Prostate gland (tissue), 2 donors: ENCODE measurements at regions not wholly inside any gene's neighbourhood (a gene's known extent, or its start where the extent isn't known, plus 50 kb on each side); places are given as distances from the start of the nearest gene placed in this dataset.

Source experiments
- DNase-seq: peaks from one replicate; pipeline ENCODE4 v3.0.0-alpha.2; 2019; ENCODE audit warnings: low spot score
- H3K27ac ChIP-seq, 2 donors: fragments of 200-600 bp; sonication (generic); 2 replicates each; pipeline ENCODE4 v1.5.1; 2017 to 2019
- H3K27me3 ChIP-seq: fragments of 200-600 bp; sonication (generic); replicated peaks from 2 replicates; pipeline ENCODE4 v1.5.1; 2019; ENCODE audit not compliant: insufficient read depth
- H3K36me3 ChIP-seq, 2 donors: fragments of 200-600 bp; sonication (generic); 1 replicate in 1 of 2; 2 replicates in 1 of 2; pipeline versions ENCODE4 v1.5.1 to v1.8.1; 2017 to 2019
- H3K4me1 ChIP-seq: fragments of 200-600 bp; sonication (generic); replicated peaks from 2 replicates; pipeline ENCODE4 v1.5.1; 2019
- H3K4me3 ChIP-seq, 2 donors: fragments of 200-600 bp; sonication (generic); 2 replicates each; pipeline ENCODE4 v1.5.1; 2017 to 2019
- H3K9me3 ChIP-seq: fragments of 200-600 bp; sonication (generic); 2 replicates; pipeline ENCODE4 v1.5.1; 2017
- POLR2A ChIP-seq: fragments of 450-650 bp; IDR thresholded peaks from one replicate; pipeline ENCODE4 v1.6.1; 2016; ENCODE audit warnings: antibody characterized with exemption, mild to moderate bottlenecking
- POLR2AphosphoS5 ChIP-seq: sonication (generic); formaldehyde crosslinking; IDR thresholded peaks from one replicate; pipeline ENCODE4 v1.6.1; 2017; ENCODE audit warnings: antibody characterized with exemption
- WGBS: methylation state at CpG from one replicate; pipeline ENCODE4 v1.1.5; 2018; 5-methylcytosine and 5-hydroxymethylcytosine counted together
- intact Hi-C: fragments of 100-400 bp; cut with DNase I; formaldehyde crosslinking; loops from one replicate; pipeline ENCODE4 v1.14.2; 2022
- TF ChIP-seq, protein P1 (sequence below), 4 experiments: fragments of 200-600 bp in 2 of 4; fragments of 450-650 bp in 2 of 4; sonication (generic) in 2 of 4; IDR thresholded peaks; 1 replicate in 3 of 4; 2 replicates in 1 of 4; pipeline ENCODE4 v1.5.1; 2016 to 2019; ENCODE audit warnings: antibody characterized with exemption in 4 of 4, mild to moderate bottlenecking in 2 of 4, moderate library complexity in 2 of 4

DNA sequence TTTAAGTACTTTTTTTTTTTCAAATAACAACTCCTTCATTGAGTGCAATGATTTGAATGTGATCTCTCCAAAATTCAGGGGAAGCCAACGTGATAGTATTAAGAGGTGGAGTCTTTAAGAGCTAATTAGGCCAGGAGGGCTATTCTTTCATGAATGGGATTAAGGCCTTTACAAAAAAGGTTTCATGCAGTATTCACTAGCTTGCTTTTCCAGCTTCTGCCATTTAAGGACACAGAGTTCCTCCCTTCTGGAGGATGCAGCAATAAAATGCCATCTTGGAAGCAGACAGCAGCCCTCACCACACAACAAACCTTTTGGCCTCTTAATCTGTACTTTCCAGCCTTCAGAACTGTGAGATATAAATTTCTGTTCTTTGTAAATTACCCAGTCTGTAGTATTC, 586.8 kb upstream of the LMO3 start:
- 55% methylated on average over 1 of the region's 1 CpG for WGBS
- intact Hi-C loops: no loop called here
- H3K9me3 ChIP-seq: no peaks in the 10 kb centered on the region

DNA sequence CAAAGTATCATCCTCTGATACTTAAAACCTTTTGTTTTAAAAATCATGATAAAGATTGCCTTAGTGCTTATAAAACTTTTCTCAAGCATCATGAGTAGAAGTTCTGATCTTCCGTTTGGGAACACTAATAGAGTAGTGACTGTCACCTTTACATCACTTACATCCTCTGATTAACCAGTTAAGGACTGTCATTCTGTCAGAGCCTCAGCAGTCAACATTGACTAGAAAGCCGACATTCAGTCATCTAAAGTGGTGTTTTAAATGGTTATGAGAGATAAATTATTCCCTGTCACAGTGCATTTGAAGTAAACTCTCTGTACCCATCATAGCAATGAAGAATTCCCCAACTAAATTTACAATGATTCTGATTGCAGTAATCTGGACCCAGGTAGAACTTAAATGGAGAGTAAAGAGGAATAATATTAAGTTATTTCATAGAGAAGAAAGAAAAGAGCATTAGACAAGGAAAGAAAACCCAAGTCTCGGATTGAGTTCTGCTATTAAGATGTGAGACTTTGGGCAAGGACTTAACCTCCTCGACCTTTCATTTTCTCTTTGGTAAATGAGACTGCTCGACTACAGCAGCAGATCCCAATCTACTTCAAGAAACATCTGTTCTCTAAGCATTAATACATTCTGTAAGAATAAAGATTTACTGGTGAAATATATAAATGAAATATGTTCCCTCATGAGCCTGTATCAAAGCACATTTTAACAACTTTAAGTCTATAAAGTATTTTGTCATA, 563.9 kb upstream of the LMO3 start:
- intact Hi-C loops: no loop called here
- no peak for DNase-seq

More for the DNA sequence above, 586.8 kb upstream of the LMO3 start:
- H3K36me3 ChIP-seq: no peaks in the 10 kb centered on the region
- DNase-seq: no peak
- no peak overlapping the region for H3K27ac ChIP-seq
- H3K4me3 ChIP-seq: no peak overlapping the region
- H3K4me1 ChIP-seq: no peaks in the 10 kb centered on the region
- no peaks in the 10 kb centered on the region for H3K27me3 ChIP-seq
- TF ChIP-seq, protein P1, sequence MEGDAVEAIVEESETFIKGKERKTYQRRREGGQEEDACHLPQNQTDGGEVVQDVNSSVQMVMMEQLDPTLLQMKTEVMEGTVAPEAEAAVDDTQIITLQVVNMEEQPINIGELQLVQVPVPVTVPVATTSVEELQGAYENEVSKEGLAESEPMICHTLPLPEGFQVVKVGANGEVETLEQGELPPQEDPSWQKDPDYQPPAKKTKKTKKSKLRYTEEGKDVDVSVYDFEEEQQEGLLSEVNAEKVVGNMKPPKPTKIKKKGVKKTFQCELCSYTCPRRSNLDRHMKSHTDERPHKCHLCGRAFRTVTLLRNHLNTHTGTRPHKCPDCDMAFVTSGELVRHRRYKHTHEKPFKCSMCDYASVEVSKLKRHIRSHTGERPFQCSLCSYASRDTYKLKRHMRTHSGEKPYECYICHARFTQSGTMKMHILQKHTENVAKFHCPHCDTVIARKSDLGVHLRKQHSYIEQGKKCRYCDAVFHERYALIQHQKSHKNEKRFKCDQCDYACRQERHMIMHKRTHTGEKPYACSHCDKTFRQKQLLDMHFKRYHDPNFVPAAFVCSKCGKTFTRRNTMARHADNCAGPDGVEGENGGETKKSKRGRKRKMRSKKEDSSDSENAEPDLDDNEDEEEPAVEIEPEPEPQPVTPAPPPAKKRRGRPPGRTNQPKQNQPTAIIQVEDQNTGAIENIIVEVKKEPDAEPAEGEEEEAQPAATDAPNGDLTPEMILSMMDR (IDR thresholded peaks at IDR 0.05): no peak
- TF ChIP-seq POLR2A (no peak), POLR2AphosphoS5 (no peak)

DNA sequence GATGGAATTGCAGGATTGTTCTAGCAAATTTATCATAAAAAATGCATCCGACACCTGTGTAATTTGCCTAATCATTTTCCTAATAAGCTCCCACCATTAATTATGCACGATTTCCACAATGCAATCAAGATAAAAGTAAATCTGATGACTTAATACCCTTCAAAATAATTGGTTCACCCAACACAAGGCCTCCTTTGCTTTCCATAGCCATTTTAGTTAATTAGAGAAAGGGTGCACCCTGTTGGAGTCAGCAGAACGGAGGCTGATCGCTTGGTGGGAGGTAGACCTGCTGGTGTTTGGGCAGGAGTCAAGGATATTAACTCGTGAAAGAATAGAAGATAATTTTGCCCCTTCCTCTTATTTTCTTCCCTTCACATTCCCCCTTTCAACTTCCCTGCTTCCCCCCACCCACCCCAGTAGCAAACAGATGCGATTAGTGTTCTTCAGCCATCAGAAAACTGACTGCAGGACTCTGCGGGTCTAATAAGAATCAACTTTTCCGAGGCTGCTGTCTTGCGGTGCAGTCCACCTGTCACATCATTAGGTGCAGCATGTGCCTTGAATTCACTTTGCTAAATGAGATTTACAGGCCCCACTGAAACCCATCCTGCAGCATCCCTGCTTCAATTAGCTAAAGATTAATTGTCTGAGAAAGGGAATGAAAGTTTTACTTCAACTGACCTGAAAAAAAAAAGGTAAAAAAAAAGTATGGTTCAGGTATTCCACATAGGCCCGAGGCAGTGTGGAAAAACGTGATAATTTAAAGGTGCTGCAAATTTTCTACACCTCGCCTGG, 553.7 kb upstream of the LMO3 start:
- Histone ChIP-seq H3K4me1 (no peaks in the 10 kb centered on the region), H3K9me3 (no peaks in the 10 kb centered on the region), H3K27ac (no peak overlapping the region), H3K4me3 (no peak overlapping the region), H3K36me3 (no peaks in the 10 kb centered on the region), H3K27me3 (no peaks in the 10 kb centered on the region)
- TF ChIP-seq, protein P1 (IDR thresholded peaks at IDR 0.05): no peak
- TF ChIP-seq POLR2A (no peak), POLR2AphosphoS5 (no peak)
- WGBS: 78% methylated on average over 12 of the region's 12 CpGs
- intact Hi-C loops: no loop called here
- no peak for DNase-seq

More for the DNA sequence above, 563.9 kb upstream of the LMO3 start:
- H3K36me3 ChIP-seq: no peaks in the 10 kb centered on the region
- TF ChIP-seq POLR2AphosphoS5 (no peak), POLR2A (no peak)
- TF ChIP-seq, protein P1 (IDR thresholded peaks at IDR 0.05): no peak
- no peaks in the 10 kb centered on the region for H3K9me3 ChIP-seq
- 43% methylated on average over 5 of the region's 5 CpGs for WGBS
- no peaks in the 10 kb centered on the region for H3K4me1 ChIP-seq
- H3K27me3 ChIP-seq: no peaks in the 10 kb centered on the region
- H3K27ac ChIP-seq: no peak overlapping the region
- H3K4me3 ChIP-seq: no peak overlapping the region

DNA sequence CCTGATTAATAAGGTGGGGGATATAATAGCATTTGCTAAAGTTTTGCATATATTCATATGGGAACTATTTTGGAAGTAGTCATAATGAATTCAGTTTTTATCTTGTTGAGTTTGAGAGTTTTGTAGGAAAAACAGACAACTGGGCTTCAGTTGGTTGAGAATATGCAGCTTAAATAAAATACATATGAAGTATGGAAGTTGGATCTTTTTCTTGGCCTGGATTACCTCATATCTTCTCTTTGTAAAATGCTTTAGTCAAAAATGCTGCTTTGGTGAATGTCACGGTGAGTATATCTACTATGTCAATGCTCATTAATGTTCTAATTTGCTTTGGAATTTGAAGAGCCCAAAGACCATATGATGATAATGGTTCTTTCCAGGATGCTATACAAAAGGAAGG, 552.2 kb upstream of the LMO3 start:
- Histone ChIP-seq H3K4me3 (no peak overlapping the region), H3K27ac (no peak overlapping the region), H3K27me3 (no peaks in the 10 kb centered on the region), H3K9me3 (no peaks in the 10 kb centered on the region), H3K36me3 (no peaks in the 10 kb centered on the region), H3K4me1 (no peaks in the 10 kb centered on the region)
- intact Hi-C loops: no loop called here
- TF ChIP-seq POLR2AphosphoS5: no peak
- TF ChIP-seq POLR2A: no peak
- TF ChIP-seq, protein P1 (IDR thresholded peaks at IDR 0.05): no peak
- no peak for DNase-seq
- WGBS: 89% methylated on average over 1 of the region's 1 CpG
